NB4 (cell line): ENCODE measurements at regions not wholly inside any gene's neighbourhood (a gene's known extent, or its start where the extent isn't known, plus 50 kb on each side); places are given as distances from the start of the nearest gene placed in this dataset.

Experiments used
- DNase-seq: peaks from one replicate; pipeline ENCODE4 v3.0.0; 2010; ENCODE audit warnings: low read depth
- H3K4me3 ChIP-seq: one replicate; pipeline ENCODE4 v1.5.1; 2011; ENCODE audit warnings: mild to moderate bottlenecking, low read depth, low read length, moderate library complexity
- MYC ChIP-seq: IDR thresholded peaks from 2 replicates; pipeline ENCODE4 v1.6.1; 2011; ENCODE audit warnings: low read depth, low read length
- POLR2A ChIP-seq: IDR thresholded peaks from 2 replicates; pipeline ENCODE4 v1.6.1; 2011; ENCODE audit warnings: mild to moderate bottlenecking; ENCODE audit not compliant: insufficient read length; ENCODE audit errors: extremely low read depth
- TF ChIP-seq, protein P1 (sequence below): IDR thresholded peaks from one replicate; pipeline ENCODE4 v1.5.1; 2012; ENCODE audit warnings: low read depth, low read length
- TF ChIP-seq, protein P2 (sequence below): IDR thresholded peaks from 2 replicates; pipeline ENCODE4 v1.6.1; 2011; ENCODE audit warnings: low read depth, low read length

DNA sequence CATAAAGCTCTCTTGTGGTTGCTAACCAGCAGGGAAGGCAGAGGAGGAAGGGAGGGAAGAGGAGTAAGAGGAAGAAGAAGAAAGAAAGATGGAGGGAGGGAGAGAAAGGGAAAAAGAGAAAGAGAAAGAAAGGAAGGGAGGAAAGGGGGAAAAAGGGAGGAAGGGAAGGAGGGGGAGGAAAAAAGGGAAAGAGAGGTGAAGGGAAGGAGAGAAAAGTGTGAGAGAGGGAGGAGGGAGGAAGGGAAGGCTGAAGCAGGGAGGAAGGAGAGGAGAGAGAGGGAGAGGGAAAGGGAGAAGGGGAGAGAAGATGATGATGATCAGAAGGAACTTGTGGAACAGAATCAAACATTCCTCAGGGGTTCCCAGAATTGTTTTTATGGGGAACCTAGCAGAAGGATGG lies 57.5 kb upstream of the TOX2 start:
- no peak for DNase-seq

DNA sequence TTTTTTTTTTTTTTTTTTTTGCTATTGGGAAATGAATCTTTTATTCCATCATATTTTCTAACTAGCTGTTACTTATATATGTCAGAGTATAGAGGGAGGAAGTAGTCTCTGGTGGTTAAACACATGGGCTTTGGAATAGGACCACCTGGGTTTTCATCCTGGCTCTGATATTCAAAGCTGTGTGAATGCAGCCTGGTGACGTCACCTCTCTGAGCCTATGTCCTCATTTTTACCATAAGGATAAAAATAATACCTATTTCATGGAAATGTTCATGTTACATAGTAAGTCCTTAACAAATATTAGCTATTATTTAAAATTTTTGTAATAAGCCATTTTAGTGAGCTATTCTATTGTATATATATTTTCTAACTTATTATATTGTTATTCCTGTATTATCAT lies 58.8 kb upstream of the TOX2 start:
- H3K4me3 ChIP-seq, result no peak overlapping the region
- DNase-seq, result no peak
- TF ChIP-seq MYC (no peak), POLR2A (no peak)
- TF ChIP-seq, protein P1, sequence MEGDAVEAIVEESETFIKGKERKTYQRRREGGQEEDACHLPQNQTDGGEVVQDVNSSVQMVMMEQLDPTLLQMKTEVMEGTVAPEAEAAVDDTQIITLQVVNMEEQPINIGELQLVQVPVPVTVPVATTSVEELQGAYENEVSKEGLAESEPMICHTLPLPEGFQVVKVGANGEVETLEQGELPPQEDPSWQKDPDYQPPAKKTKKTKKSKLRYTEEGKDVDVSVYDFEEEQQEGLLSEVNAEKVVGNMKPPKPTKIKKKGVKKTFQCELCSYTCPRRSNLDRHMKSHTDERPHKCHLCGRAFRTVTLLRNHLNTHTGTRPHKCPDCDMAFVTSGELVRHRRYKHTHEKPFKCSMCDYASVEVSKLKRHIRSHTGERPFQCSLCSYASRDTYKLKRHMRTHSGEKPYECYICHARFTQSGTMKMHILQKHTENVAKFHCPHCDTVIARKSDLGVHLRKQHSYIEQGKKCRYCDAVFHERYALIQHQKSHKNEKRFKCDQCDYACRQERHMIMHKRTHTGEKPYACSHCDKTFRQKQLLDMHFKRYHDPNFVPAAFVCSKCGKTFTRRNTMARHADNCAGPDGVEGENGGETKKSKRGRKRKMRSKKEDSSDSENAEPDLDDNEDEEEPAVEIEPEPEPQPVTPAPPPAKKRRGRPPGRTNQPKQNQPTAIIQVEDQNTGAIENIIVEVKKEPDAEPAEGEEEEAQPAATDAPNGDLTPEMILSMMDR, result no peak
- TF ChIP-seq, protein P2, sequence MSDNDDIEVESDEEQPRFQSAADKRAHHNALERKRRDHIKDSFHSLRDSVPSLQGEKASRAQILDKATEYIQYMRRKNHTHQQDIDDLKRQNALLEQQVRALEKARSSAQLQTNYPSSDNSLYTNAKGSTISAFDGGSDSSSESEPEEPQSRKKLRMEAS, result no peak

More for the DNA sequence above, 57.5 kb upstream of the TOX2 start:
- no peak overlapping the region for H3K4me3 ChIP-seq
- TF ChIP-seq MYC (no peak), POLR2A (no peak)
- TF ChIP-seq, protein P1, result no peak
- TF ChIP-seq, protein P2, result no peak

DNA sequence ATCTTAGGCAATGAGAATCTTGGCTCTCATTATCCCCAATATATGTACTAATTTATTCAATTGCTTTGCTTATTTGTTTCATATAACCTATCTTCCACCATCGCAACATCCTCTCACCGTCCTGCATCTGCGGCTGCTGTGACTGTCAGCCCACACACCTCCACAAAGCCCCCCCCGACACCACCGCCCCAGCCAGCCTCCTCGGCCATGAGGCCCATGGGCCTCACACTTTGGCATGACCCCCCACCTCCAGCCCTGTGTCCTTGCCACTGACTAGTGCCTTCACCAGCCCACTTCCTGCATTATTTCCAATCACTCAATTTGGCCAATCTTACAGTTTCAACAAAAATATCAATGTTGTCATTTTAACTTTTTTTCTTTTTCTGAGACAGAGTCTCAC lies 60.7 kb upstream of the TOX2 start:
- no peak for DNase-seq
- TF ChIP-seq, protein P1, result no peak
- TF ChIP-seq MYC, result no peak
- no peak for TF ChIP-seq POLR2A
- TF ChIP-seq, protein P2, result no peak
- no peak overlapping the region for H3K4me3 ChIP-seq

DNA sequence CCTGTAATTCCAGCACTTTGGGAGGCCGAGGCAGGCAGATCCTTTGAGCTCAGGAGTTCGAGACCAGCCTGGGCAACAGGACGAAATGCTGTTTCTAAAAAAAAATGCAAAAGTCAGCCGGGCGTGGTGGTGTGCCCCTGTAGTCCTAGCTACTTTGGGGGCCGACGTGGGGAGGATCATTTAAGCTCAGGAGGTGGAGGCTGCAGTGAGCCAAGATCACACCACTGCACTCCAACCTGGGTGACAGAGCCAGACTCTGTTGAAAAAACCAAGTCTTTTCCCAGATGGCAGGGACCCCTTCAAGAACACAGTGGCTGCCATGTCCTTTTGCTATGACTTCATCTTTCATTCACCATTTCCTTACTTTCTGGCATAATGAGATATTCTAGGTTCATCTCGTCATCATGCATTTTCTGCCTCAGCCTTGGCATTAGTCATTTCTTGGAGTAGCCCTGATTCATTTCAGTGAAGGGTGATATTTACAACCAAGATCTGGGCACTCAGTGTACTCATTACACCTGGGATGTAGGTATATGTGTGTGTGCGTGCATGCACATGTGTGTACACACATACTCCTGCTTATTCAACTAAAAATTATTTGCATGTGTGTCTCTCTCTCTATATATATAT lies 61.4 kb upstream of the TOX2 start:
- no peak overlapping the region for H3K4me3 ChIP-seq
- DNase-seq, result no peak
- no peak for TF ChIP-seq MYC
- TF ChIP-seq, protein P2, result no peak
- TF ChIP-seq, protein P1, result no peak
- TF ChIP-seq POLR2A, result no peak

DNA sequence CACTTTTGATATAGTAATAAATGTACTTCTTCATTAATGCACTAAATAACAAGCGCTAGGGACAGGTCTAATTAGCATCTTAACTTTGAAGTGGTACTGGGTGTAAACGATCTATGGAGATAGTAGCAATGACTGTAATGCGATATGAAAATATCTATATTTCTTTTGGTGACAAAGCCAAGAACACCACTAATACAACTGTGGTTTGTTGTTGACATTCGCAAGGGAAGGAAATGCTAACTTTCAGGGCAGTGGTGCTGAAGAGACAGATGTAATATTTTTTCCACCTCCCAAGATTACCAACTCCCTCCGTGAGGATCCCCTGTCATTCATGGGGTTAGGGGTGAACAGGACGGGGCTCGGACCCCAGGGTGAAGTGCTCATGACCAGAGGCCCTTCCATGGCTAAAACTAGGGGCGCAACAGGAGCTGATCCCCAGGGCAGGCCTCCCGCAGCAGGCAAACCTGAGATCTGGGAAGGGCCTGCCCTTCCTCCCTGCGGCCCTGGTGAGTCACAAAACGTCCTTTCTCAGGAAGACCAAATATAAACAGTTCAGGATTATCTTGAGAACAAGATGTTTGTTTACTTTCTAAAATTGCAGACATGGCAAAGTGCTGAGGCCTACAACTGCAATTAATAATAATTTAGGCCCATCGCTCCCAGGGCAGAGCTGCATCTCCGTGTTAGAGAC lies 65.0 kb upstream of the TOX2 start:
- no peak for DNase-seq
- H3K4me3 ChIP-seq, result no peak overlapping the region
- TF ChIP-seq MYC (no peak), POLR2A (no peak)
- TF ChIP-seq, protein P2, result no peak
- TF ChIP-seq, protein P1, result no peak
